ENCODE measurements at regions not wholly inside any gene's neighbourhood (a gene's known extent, or its start where the extent isn't known, plus 50 kb on each side); places are given as distances from the start of the nearest gene placed in this dataset.
"Not testable (repeated sequence)": the region's sequence is repeated elsewhere in the genome, so short reads cannot be mapped to it uniquely, and the experiment has no call there.

- DNase-seq (ENCODE audit: extremely low spot score), result no peak
- TF ChIP-seq CTCF (IDR thresholded peaks at IDR 0.05; ENCODE audit: control extremely low read depth, extremely low read depth, low read depth, missing control alignments), result no peak
- ChIA-PET POLR2A (no interaction called here), CTCF (interaction anchor here (2.1 to 2.6 kb wide), 2 partner anchors 15 to 87 kb away, joined by 5 to 16 read pairs; no protein-coding TSS in a partner anchor)
Measured at GRCh38 chr9:38175423-38175822, 106.4 kb upstream of the SHB start.

- TF ChIP-seq CTCF (IDR thresholded peaks at IDR 0.05; ENCODE audit: control extremely low read depth, extremely low read depth, low read depth, missing control alignments), result no peak
- POLR2A ChIA-PET, result no interaction called here
- DNase-seq (ENCODE audit: extremely low spot score), result no peak
- CTCF ChIA-PET, result interaction anchor here (0.8 to 4.2 kb wide), 2 partner anchors 12 to 15 kb away, joined by 3 to 22 read pairs; no protein-coding TSS in a partner anchor
Measured at GRCh38 chr9:38172586-38172985, 103.6 kb upstream of the SHB start.

GRCh38 chr9:38171926-38172325 is 102.9 kb upstream of the SHB start:
- DNase-seq (ENCODE audit: extremely low spot score), result no peak
- CTCF ChIA-PET, result interaction anchor here (4.2 kb wide), 1 partner anchor 11 kb away, joined by 22 read pairs; no protein-coding TSS in a partner anchor

GRCh38 chr9:38171538-38171884 is 102.5 kb upstream of the SHB start:
- ChIA-PET CTCF (interaction anchor here (4.2 kb wide), 1 partner anchor 11 kb away, joined by 22 read pairs; no protein-coding TSS in a partner anchor), POLR2A (no interaction called here)
- DNase-seq (ENCODE audit: extremely low spot score), result no peak

More at GRCh38 chr9:38171926-38172325, 102.9 kb upstream of the SHB start:
- POLR2A ChIA-PET, result no interaction called here
- no peak for TF ChIP-seq CTCF (IDR thresholded peaks at IDR 0.05; ENCODE audit: control extremely low read depth, extremely low read depth, low read depth, missing control alignments)

GRCh38 chr9:38170763-38171537 is 101.9 kb upstream of the SHB start:
- DNase-seq (ENCODE audit: extremely low spot score); POLR2A ChIA-PET: not testable (repeated sequence)
- CTCF ChIA-PET, result interaction anchor here (4.2 kb wide), 1 partner anchor 10 kb away, joined by 22 read pairs; no protein-coding TSS in a partner anchor

More at GRCh38 chr9:38171538-38171884, 102.5 kb upstream of the SHB start:
- TF ChIP-seq CTCF (IDR thresholded peaks at IDR 0.05; ENCODE audit: control extremely low read depth, extremely low read depth, low read depth, missing control alignments), result no peak

GRCh38 chr9:38170155-38170554 is 101.1 kb upstream of the SHB start:
- DNase-seq (ENCODE audit: extremely low spot score); POLR2A ChIA-PET: not testable (repeated sequence)
- CTCF ChIA-PET, result interaction anchor here (4.2 kb wide), 1 partner anchor 9 kb away, joined by 22 read pairs; no protein-coding TSS in a partner anchor

GRCh38 chr9:38166501-38166900 is 97.5 kb upstream of the SHB start:
- no peak for DNase-seq (ENCODE audit: extremely low spot score)
- ChIA-PET POLR2A (no interaction called here), CTCF (interaction anchor here (2.1 kb wide), 1 partner anchor 14 kb away, joined by 6 read pairs; no protein-coding TSS in a partner anchor)
- TF ChIP-seq CTCF (IDR thresholded peaks at IDR 0.05; ENCODE audit: control extremely low read depth, extremely low read depth, low read depth, missing control alignments), result no peak

All from GM10248 (cell line).